H1 (cell line): ENCODE measurements at regions not wholly inside any gene's neighbourhood (a gene's known extent, or its start where the extent isn't known, plus 50 kb on each side); places are given as distances from the start of the nearest gene placed in this dataset.

Experiments used
- CTCF ChIA-PET: fragments of 300-600 bp; sonication (Branson Sonifier 250); formaldehyde crosslinking; loops from one replicate; lab custom pipeline; 2021; ENCODE audit not compliant: partially characterized antibody; lab: Charles Lee
- POLR2A ChIA-PET: fragments of 300-600 bp; sonication (Branson Sonifier 250); formaldehyde crosslinking; loops from one replicate; lab custom pipeline; 2021; ENCODE audit warnings: inconsistent platforms; ENCODE audit not compliant: partially characterized antibody; lab: Charles Lee
- DNase-seq, 2 experiments: peaks; one replicate each; pipeline versions ENCODE4 v3.0.0 to v3.0.0-alpha.2; 2010 to 2022; ENCODE audit warnings: low spot score in 2 of 2, low read depth in 1 of 2, mixed read lengths in 1 of 2
- FAIRE-seq: peaks from 2 replicates; lab custom pipeline; 2011; peaks lifted over from hg19 to GRCh38; lab: Jason Lieb, UNC
- H2AFZ ChIP-seq: 2 replicates; pipeline ENCODE4 v1.8.1; 2012; ENCODE audit warnings: low read length, inconsistent platforms
- H2AK5ac ChIP-seq: 2 replicates; pipeline ENCODE4 v1.6.1; 2013; ENCODE audit warnings: low read depth, low read length
- H2BK120ac ChIP-seq: replicated peaks from 2 replicates; pipeline ENCODE3; 2013; ENCODE audit warnings: low read depth, low read length, inconsistent platforms
- H2BK12ac ChIP-seq: 2 replicates; pipeline ENCODE4 v1.6.1; 2013; ENCODE audit warnings: low read depth, low read length
- H2BK15ac ChIP-seq: 2 replicates; pipeline ENCODE4 v1.6.1; 2013; ENCODE audit warnings: low read length
- H2BK20ac ChIP-seq: 2 replicates; pipeline ENCODE4 v1.6.1; 2013; ENCODE audit warnings: low read length
- H2BK5ac ChIP-seq: 2 replicates; pipeline ENCODE4 v1.6.1; 2013; ENCODE audit warnings: low read depth, low read length
- H3K14ac ChIP-seq: 2 replicates; pipeline ENCODE4 v1.6.1; 2013; ENCODE audit warnings: inconsistent platforms; ENCODE audit not compliant: insufficient read length
- H3K18ac ChIP-seq: 2 replicates; pipeline ENCODE4 v1.6.1; 2013; ENCODE audit warnings: low read length; ENCODE audit errors: extremely low read depth
- H3K23ac ChIP-seq: 2 replicates; pipeline ENCODE4 v1.6.1; 2013; ENCODE audit warnings: inconsistent platforms; ENCODE audit not compliant: insufficient read length
- H3K23me2 ChIP-seq: 2 replicates; pipeline ENCODE4 v1.6.1; 2013; ENCODE audit warnings: low read depth, low read length
- H3K27ac ChIP-seq: 2 replicates; pipeline ENCODE4 v1.6.1; 2011; ENCODE audit warnings: low read depth, low read length, inconsistent platforms
- H3K27me3 ChIP-seq, 4 experiments: replicated peaks in 1 of 4; 1 replicate in 1 of 4; 2 replicates in 3 of 4; pipeline versions ENCODE4 v1.6.1 to v1.8.1; 2011 to 2013; ENCODE audit warnings: low read length in 3 of 4, mild to moderate bottlenecking in 3 of 4, inconsistent platforms in 2 of 4, mixed read lengths in 2 of 4, moderate library complexity in 1 of 4; ENCODE audit not compliant: control insufficient read depth in 3 of 4, insufficient read depth in 3 of 4; ENCODE audit errors: extremely low read depth in 1 of 4
- H3K36me3 ChIP-seq, 4 experiments: 2 replicates each; pipeline versions ENCODE4 v1.6.1 to v1.8.1; 2011 to 2013; ENCODE audit warnings: mild to moderate bottlenecking in 4 of 4, low read length in 3 of 4, moderate library complexity in 2 of 4, control low read depth in 1 of 4, inconsistent platforms in 1 of 4; ENCODE audit not compliant: insufficient read depth in 4 of 4, control insufficient read depth in 2 of 4
- H3K4ac ChIP-seq: replicated peaks from 2 replicates; pipeline ENCODE3; 2013; ENCODE audit warnings: low read length, low read depth, mixed read lengths, inconsistent platforms; ENCODE audit not compliant: insufficient read length
- H3K4me1 ChIP-seq, 4 experiments: replicated peaks in 1 of 4; 1 replicate in 1 of 4; 2 replicates in 3 of 4; pipeline versions ENCODE4 v1.6.1 to v1.8.1; 2011 to 2013; ENCODE audit warnings: low read length in 3 of 4, inconsistent platforms in 2 of 4, mixed read lengths in 1 of 4; ENCODE audit not compliant: insufficient read depth in 4 of 4, control insufficient read depth in 3 of 4
- H3K4me2 ChIP-seq, 2 experiments: 2 replicates each; pipeline versions ENCODE4 v1.6.1 to v1.8.1; 2011 to 2013; ENCODE audit warnings: low read depth in 2 of 2, low read length in 2 of 2, control low read depth in 1 of 2, inconsistent platforms in 1 of 2, mild to moderate bottlenecking in 1 of 2; ENCODE audit not compliant: insufficient read depth in 1 of 2
- H3K4me3 ChIP-seq, 4 experiments: fragments of 200-600, 300-600 bp in 1 of 4; sonication (generic), shearing (Covaris generic), sonication (Bioruptor Twin) in 1 of 4; 2 replicates each; pipeline versions ENCODE4 v1.5.1 to v1.8.1; 2011 to 2016; ENCODE audit warnings: low read length in 4 of 4, low read depth in 3 of 4, control low read depth in 2 of 4, inconsistent platforms in 2 of 4, mild to moderate bottlenecking in 2 of 4, mixed read lengths in 1 of 4, moderate library complexity in 1 of 4; ENCODE audit not compliant: insufficient read depth in 2 of 4; ENCODE audit errors: extremely low read depth in 1 of 4
- H3K56ac ChIP-seq: replicated peaks from 2 replicates; pipeline ENCODE3; 2013; ENCODE audit warnings: low read depth, mild to moderate bottlenecking, mixed read lengths, low read length, inconsistent platforms; ENCODE audit not compliant: insufficient read length
- H3K79me1 ChIP-seq: 2 replicates; pipeline ENCODE4 v1.6.1; 2013; ENCODE audit warnings: low read depth, low read length, control low read depth
- H3K79me2 ChIP-seq, 2 experiments: 2 replicates each; pipeline versions ENCODE4 v1.6.1 to v1.8.1; 2012 to 2013; ENCODE audit warnings: low read length in 2 of 2, mild to moderate bottlenecking in 2 of 2, inconsistent platforms in 1 of 2; ENCODE audit not compliant: insufficient read depth in 2 of 2, control insufficient read depth in 1 of 2
- H3K9ac ChIP-seq, 4 experiments: replicated peaks in 1 of 4; 1 replicate in 1 of 4; 2 replicates in 3 of 4; pipeline versions ENCODE4 v1.6.1 to v1.8.1; 2011 to 2013; ENCODE audit warnings: low read depth in 3 of 4, low read length in 3 of 4, control low read depth in 2 of 4, mild to moderate bottlenecking in 2 of 4, moderate library complexity in 2 of 4, inconsistent platforms in 1 of 4; ENCODE audit errors: extremely low read depth in 1 of 4
- H3K9me3 ChIP-seq, 2 experiments: 2 replicates each; pipeline versions ENCODE4 v1.6.1 to v1.8.1; 2012 to 2013; ENCODE audit warnings: mild to moderate bottlenecking in 2 of 2, moderate library complexity in 2 of 2, control low read depth in 1 of 2, inconsistent platforms in 1 of 2, low read depth in 1 of 2, low read length in 1 of 2, mixed read lengths in 1 of 2; ENCODE audit not compliant: insufficient read depth in 2 of 2
- H4K20me1 ChIP-seq, 2 experiments: replicated peaks in 1 of 2; 2 replicates each; pipeline versions ENCODE3 to v1.8.1; 2011 to 2013; ENCODE audit warnings: inconsistent platforms in 2 of 2, low read length in 2 of 2, mild to moderate bottlenecking in 1 of 2; ENCODE audit not compliant: insufficient read depth in 2 of 2, control insufficient read depth in 1 of 2
- H4K5ac ChIP-seq: 2 replicates; pipeline ENCODE4 v1.6.1; 2013; ENCODE audit warnings: low read length, low read depth, mixed read lengths, inconsistent platforms; ENCODE audit not compliant: insufficient read length
- H4K8ac ChIP-seq: 2 replicates; pipeline ENCODE4 v1.8.0; 2013; ENCODE audit warnings: mild to moderate bottlenecking, moderate library complexity, low read length, inconsistent platforms; ENCODE audit not compliant: insufficient read depth; ENCODE audit errors: extremely low read depth
- H4K91ac ChIP-seq: replicated peaks from 2 replicates; pipeline ENCODE3; 2013; ENCODE audit warnings: low read length, mixed read lengths, inconsistent platforms; ENCODE audit not compliant: insufficient read length
- CTBP2 ChIP-seq: IDR thresholded peaks from 2 replicates; pipeline ENCODE4 v1.7.0; 2011; ENCODE audit warnings: borderline replicate concordance, mild to moderate bottlenecking, moderate library complexity, mixed read lengths, low read length; ENCODE audit not compliant: insufficient read depth, insufficient read length
- EZH2 ChIP-seq: fragments of 200-600 bp; sonication (generic); IDR thresholded peaks from 2 replicates; pipeline ENCODE4 v1.7.1; 2012; ENCODE audit warnings: low read depth, mild to moderate bottlenecking, moderate library complexity, low read length, inconsistent platforms; ENCODE audit not compliant: severe bottlenecking
- JUN ChIP-seq: IDR thresholded peaks from 2 replicates; pipeline ENCODE4 v1.6.1; 2011; ENCODE audit warnings: low read depth, mild to moderate bottlenecking, improper control_type of control experiment, low read length
- KDM1A ChIP-seq: fragments of 200-600, 300-600 bp; sonication (generic); IDR thresholded peaks from 2 replicates; pipeline ENCODE4 v1.7.1; 2016; ENCODE audit warnings: mild to moderate bottlenecking, low read length, borderline replicate concordance
- PHF8 ChIP-seq: fragments of 200-600 bp; sonication (generic); conservative IDR thresholded peaks from 2 replicates; pipeline ENCODE4 v1.7.1; 2012; ENCODE audit warnings: low read depth, mild to moderate bottlenecking, inconsistent platforms, low read length, moderate library complexity
- SIN3A ChIP-seq, 2 experiments: IDR thresholded peaks in 1 of 2; conservative IDR thresholded peaks in 1 of 2; 2 replicates each; pipeline ENCODE4 v1.6.1; 2011 to 2012; ENCODE audit warnings: low read length in 2 of 2, improper control_type of control experiment in 1 of 2, low read depth in 1 of 2, mild to moderate bottlenecking in 1 of 2
- ZNF274 ChIP-seq: IDR thresholded peaks from 2 replicates; pipeline ENCODE4 v1.7.0; 2012; ENCODE audit warnings: low read length, borderline replicate concordance; ENCODE audit errors: extremely low read depth
- WGBS, 2 experiments: shearing (Covaris generic) in 1 of 2; methylation state at CpG; one replicate each; pipeline versions ENCODE4 v1.1.6 to v1.1.7; 2013 to 2015; ENCODE audit warnings: low lambda C conversion rate in 2 of 2, mixed read lengths in 2 of 2, inconsistent platforms in 1 of 2, low coverage in 1 of 2, missing lambda C conversion rate in 1 of 2; ENCODE audit not compliant: insufficient replicate concordance in 2 of 2, insufficient coverage in 1 of 2, insufficient read length in 1 of 2; ENCODE audit errors: extremely low coverage in 1 of 2, missing lambda C conversion rate in 1 of 2; 5-methylcytosine and 5-hydroxymethylcytosine counted together

GRCh38 chr16:79808731-79809130, 208.2 kb upstream of the MAF start:
- H3K4me2 ChIP-seq = no peak overlapping the region
- no peak for TF ChIP-seq CTBP2
- TF ChIP-seq ZNF274 = no peak
- no peak for TF ChIP-seq EZH2
- TF ChIP-seq KDM1A = no peak
- TF ChIP-seq SIN3A (conservative IDR thresholded peaks at IDR 0.05 in 1 of 2, IDR thresholded peaks at IDR 0.05 in 1 of 2; ENCODE audit: low read depth in 1 of 2, low read length in 2 of 2) = no peak
- TF ChIP-seq JUN = no peak
- TF ChIP-seq PHF8 = no peak
- no peak overlapping the region for H4K5ac ChIP-seq
- WGBS, 2 experiments = 89% methylated on average over 3 of the region's 3 CpGs; no CpG with 5 or more reads in 1 of the 2 experiments
- no peak overlapping the region for H4K91ac ChIP-seq
- no peaks in the 10 kb centered on the region for H3K9me3 ChIP-seq
- no peak overlapping the region for H3K56ac ChIP-seq
- no peak overlapping the region for H2BK5ac ChIP-seq
- no peaks in the 10 kb centered on the region for H4K20me1 ChIP-seq
- H3K23me2 ChIP-seq = no peaks in the 10 kb centered on the region
- CTCF ChIA-PET = interaction anchor here (1.1 kb wide), 1 partner anchor 18 kb away, joined by 3 read pairs; no protein-coding TSS in a partner anchor
- no peak overlapping the region for H3K9ac ChIP-seq
- no peak overlapping the region for H2AK5ac ChIP-seq
- no peaks in the 10 kb centered on the region for H3K79me1 ChIP-seq
- no peak overlapping the region for H2BK20ac ChIP-seq
- H3K23ac ChIP-seq = no peak overlapping the region
- FAIRE-seq (no peak), DNase-seq (no peak)
- H3K18ac ChIP-seq = no peak overlapping the region
- no peak overlapping the region for H3K27ac ChIP-seq
- no peak overlapping the region for H2BK12ac ChIP-seq
- no peaks in the 10 kb centered on the region for H3K27me3 ChIP-seq
- no peaks in the 10 kb centered on the region for H3K36me3 ChIP-seq
- H2BK15ac ChIP-seq = no peak overlapping the region
- no peak overlapping the region for H3K14ac ChIP-seq
- no peaks in the 10 kb centered on the region for H3K79me2 ChIP-seq
- no peak overlapping the region for H4K8ac ChIP-seq
- H2AFZ ChIP-seq = no peak overlapping the region
- POLR2A ChIA-PET = no interaction called here
- peaks cover 0 to 7% (median 3%) of the 10 kb centered on the region in 4 experiments; a peak in 3 of 7 replicates for H3K4me1 ChIP-seq
- no peak overlapping the region for H2BK120ac ChIP-seq
- no peak overlapping the region for H3K4me3 ChIP-seq
- H3K4ac ChIP-seq = no peak overlapping the region
